Esophagus squamous epithelium (tissue), 4 donors: ENCODE measurements at regions not wholly inside any gene's neighbourhood (a gene's known extent, or its start where the extent isn't known, plus 50 kb on each side); places are given as distances from the start of the nearest gene placed in this dataset.

Experiments used
- CTCF ChIP-seq, 6 experiments: fragments of 450-650 bp in 4 of 6; fragments of 200-600 bp in 2 of 6; sonication (generic) in 2 of 6; IDR thresholded peaks; one replicate each; pipeline ENCODE4 v1.5.1; 2016 to 2019; ENCODE audit warnings: antibody characterized with exemption in 6 of 6, mild to moderate bottlenecking in 4 of 6, moderate library complexity in 4 of 6
- POLR2A ChIP-seq, 4 donors: fragments of 450-650 bp; IDR thresholded peaks; one replicate each; pipeline ENCODE4 v1.6.1; 2017; ENCODE audit warnings: antibody characterized with exemption in 4 of 4, mild to moderate bottlenecking in 4 of 4, moderate library complexity in 3 of 4

DNA sequence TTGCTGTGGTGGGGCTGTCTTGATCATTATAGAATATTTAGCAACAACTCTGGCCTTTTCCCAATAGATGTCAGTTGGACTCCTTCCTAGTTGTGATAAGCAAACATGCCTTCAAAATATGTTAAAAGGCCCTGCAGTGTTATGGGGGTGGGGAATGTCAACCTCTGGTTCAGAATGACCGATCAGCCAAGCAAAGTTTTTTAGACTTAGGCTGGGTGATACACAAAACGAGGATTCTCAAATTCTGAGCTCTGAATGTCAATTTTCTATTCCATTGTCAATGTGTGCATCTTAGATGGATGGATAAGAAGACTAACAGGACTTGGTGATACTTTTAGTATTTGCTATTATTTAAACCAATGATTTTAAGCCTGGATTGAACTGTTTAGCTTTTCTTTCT, 940.0 kb upstream of the GRIA3 start:
- no peak for TF ChIP-seq POLR2A (IDR thresholded peaks at IDR 0.05)
- no peak for TF ChIP-seq CTCF (IDR thresholded peaks at IDR 0.05)
